ENCODE measurements at regions not wholly inside any gene's neighbourhood (a gene's known extent, or its start where the extent isn't known, plus 50 kb on each side); places are given as distances from the start of the nearest gene placed in this dataset.

DNA sequence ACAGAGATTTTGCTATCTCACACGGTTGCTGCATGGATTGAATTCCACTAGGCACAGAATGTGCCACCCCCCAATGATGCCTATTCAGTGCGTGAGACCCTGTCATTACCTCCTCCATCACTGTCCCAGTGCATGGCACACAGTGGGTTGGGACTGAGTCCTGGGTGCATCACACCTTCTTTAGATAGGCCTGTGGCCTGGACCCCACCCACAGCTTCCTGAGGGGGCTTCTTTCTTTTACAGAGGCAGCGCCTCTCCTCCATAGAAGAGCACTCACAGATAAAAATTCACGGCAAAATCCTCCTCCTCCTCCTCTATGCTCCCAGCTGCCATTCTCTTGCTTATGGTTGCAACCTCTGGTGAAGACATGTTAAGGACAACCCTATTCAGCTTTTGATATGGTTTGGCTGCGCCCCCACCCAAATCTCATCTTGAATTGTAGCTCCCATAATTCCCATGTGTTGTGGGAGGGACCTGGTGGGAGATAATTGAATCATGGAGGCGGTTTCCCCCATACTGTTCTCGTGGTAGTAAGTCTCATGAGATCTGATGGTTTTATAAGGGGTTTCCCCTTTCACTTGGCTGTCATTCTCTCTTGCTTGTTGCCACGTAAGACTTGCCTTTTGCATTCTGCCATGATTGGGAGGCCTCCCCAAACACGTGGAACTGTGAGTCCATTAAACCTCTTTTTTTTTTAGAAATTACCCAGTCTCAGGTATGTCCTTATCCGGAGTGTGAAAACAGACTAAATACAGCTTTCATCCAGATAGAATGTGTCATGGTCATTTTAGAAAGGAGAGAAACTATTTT lies 147.6 kb downstream of the KLF13 start:
- no peak for DNase-seq

DNA sequence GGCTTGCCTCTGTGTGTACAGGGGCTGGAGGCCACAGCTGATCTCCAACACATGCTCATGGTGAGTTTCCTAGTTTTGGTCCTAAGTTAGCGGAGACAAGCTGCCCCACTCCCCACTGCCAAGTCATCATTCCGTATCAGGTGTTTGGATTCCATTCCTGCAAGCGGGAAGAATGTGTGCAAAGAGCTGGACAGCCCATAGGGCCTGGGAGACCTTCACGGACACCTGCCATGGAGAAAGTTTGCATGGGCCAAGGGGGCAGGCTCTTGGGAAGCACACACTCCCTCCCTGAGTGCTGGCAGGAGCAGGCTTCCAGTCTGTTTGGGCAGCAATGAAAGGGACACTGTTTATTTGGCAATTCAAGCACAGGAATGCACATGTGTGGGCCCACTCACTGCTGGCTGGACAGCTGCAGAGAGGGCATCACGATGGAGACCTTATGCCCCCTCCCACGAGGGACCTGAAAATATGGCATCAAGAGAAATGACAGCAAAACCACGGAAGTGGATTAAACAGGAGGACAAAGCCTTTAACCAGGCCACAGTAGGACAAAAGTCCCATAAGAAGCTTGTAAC lies 149.7 kb downstream of the KLF13 start:
- DNase-seq = no peak

DNA sequence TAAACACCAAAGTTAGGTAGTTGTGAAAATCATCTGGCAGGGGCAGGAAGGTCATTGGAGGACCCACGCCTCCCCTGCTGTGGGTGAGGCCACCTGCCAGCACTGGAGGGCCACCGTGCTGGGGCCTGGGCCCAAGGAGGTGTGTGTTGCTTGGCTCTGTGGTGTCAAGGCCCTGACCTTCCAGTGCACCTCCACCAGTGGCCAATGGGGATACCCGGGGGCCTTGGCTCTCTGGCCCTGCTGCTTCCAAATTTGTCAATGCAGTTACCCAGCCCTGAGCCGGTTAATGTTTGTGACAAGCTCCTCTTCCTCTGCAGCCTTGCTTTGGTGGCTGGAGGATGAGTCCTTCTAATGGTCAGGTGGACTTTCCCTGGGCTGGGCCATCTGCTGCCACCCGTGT lies 150.2 kb downstream of the KLF13 start:
- DNase-seq = no peak

DNA sequence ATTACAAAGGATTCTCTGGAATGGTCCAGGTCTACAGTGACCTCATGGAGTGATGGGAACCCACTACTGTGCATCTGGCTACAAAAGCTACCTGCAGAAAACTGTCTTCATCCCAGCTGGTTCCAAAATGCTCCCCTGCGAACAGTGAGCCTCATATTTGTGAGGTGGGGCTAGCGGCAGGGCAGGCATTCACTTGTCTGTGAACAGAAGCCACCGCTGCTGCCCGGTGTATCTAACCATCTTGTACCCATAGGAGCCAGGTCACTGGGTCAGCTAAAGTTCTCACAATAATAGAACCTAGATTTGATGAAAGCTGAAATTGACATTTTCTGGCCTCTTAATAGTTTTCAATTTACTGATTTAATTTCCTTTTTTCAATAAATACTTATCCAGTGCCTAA lies 150.7 kb downstream of the KLF13 start:
- no peak for DNase-seq

DNA sequence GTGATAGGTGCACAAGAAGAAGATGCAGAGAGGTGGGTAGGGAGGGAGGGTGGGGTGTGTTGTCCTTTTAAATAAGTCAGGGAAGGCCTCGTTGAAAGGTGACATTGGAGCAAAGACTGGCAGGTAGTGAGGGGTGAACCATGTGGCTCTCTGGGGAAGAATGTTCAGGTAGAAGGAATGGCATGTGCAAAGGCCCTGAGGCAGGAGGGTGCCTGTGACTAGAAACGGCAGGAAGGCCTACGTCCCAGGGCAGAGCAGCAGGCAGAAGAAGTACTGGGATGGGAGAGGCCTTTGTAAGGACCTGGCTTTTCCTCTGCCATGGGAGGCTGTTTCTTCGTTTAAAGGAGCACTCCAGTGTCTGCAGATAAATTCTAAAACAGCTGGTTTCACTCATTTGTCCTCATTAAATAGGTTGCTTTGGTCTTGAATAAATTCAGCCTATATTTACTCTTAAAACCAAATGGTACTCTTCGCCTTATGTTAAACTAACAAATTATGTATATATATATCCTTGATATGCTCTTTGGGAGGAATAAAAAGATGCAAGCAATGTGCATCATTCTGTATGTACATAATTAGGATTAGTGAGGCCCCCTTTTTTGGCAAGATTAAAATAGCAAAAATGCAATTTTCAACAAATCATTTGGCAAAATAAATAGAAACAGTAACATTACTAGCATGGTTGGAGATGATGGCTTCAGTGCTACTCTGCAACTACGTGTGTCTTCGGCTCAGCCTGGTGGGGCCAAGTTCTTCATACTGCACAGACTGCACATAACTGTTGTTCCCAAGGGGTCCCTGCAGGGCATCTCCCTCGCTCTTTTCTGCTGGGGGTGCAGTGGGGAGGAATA lies 151.4 kb downstream of the KLF13 start:
- no peak for DNase-seq

DNA sequence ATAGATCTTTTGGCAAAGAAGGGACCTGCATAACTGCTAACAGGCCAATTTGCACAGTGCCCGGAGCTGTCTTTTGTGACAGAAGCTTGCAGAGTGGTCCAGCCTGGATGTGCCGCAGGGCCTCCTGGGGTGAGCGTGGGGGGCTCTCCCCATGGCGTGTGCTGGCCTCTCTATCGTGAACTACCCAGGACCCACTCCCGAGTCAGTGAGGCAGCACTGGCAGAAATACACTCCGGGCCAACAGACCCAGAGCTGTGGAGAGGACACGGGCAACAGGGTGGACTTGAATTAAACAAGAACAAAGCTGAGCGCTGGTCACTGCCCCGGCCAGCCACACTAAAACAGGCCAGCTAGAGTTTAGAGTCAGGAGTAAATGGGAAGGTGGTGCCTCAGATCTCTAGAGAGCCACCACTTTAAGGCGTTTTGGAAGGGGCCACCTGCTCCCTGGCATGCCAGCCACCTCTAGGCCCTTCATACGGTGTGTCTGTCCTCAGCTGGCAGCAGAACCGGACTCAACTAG lies 152.1 kb downstream of the KLF13 start:
- no peak for DNase-seq

DNA sequence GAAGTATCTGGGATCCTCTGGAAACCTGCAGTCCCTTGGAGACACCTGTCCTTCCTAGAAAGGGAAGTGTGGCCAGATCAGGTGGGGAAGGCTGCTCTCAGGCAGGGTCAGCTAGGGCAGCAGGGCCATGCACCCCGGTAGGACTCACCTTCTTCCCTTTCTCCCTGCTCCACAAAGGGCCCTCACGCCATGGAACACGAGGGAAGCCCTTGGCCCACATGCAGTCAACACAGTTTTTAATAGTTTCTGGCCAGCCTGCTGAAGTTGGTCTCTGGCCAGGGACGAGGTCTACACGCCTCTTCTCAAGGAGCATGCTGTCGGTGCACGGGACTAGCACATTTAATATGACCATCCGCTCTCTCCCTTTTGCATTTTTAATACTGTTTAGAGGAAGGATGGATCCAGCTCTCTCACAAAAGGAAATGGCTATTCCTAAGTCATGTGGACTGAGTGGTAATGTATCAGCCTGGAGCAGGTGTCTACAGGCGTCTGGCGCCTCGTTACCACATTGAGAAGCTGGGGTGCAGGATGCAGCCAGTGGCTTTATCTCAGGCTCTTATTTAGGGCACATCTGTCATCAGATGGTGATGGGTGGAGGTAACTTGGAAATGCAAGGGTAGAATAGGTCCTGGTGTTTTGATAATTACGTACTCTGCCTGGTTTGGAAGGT lies 153.9 kb downstream of the KLF13 start:
- no peak for DNase-seq

DNA sequence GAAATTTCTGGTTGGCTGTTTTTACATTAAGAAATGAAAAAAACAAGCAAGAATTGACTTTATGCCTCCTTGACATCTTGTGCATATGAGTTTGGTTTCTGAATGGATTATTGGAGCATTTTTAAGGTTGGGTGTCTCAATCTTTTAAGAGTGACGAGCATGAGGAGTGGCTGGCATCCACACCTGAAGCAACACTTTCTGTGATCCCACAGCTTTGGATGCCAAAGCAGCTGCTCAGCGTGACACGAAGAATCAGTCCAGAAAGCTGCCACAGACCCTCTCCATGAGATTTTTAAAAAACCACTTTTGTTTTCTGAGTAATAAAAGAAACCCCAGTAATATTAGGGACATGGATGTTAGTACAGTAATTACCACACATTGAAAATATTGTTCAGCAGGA lies 154.5 kb downstream of the KLF13 start:
- no peak for DNase-seq

DNA sequence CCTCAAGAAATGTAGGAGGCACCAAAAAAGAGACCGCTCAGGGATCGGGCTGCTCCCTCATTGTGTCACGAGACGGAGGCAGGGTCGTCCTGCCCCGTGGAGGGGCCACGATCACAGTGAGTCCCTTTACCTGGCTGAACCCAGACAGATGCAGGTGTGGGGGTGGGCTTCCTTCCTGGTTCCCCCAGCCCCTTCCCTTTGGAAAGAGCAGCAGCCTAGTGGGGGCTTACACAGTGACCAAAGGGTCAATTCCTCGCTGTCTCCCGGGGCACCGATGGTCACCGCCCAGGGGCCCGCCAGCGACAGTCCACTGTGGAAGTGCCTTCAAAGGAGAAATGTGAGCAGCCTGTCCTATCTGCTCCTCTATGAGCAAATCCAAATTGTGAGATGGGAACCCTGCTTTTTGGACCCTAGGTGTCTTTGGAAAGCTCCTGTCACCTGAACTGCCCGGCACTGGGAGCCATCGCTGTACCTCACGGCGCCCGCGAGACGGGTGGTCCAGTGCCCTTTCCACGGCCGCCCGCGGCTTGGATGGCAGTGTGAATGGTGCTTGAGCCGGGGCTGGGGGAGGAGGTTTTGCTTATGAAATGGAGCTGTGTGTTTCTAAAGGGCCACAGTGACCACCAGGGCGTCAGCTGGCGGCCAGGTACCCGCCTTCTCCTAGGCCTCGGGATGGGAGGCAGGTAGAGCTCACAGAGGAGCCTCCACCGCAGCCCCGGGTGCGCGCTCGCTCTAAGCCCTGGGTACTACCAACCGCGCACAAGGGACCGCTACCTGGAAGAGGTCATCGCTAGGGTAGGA lies 155.7 kb downstream of the KLF13 start:
- DNase-seq = no peak

DNA sequence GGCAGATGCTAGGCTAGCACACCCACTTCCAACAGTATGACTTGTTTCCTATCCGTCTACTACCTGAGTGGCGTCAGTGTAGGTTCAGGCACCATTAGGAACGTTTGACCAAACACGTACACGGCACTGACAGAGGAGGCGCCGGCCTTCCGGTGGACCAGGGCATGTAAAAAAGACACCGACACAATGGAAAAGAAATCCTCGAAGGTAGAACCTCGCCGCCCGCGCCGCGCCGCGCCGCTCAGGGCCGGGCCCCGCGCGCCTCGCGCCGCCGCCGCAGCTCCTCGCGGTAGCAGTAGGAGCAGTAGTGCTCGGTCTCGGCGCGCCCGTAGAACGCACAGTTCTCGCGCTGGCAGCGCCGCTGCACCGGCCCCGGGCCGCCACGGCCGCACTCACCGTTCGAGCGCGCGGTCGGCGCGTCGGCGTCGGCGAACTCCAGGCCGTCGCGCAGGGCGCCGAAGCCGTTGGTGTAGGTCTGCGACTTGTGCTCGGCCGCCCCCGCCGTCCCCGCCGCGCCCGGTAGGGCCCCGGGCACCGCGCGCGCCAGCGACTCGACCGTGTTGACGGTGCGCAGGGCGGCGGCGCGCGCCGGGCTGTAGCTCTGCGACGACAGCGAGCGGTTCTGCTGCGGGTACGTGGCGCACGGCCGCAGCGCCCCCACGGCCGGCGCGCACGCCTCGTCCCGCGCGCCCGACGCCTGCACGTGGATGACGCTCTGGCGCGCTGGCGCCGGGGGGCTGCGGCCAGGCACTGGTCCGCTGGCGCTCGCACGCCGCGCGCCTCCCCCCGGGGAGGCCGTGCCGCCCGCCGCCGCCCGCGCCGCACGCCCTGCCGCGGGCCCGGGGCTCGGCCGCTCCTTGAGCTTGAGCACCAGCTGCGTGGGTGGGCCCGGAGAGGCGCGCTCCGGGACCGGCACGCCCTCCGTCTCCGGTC lies 156.7 kb downstream of the KLF13 start:
- no peak for DNase-seq

DNA sequence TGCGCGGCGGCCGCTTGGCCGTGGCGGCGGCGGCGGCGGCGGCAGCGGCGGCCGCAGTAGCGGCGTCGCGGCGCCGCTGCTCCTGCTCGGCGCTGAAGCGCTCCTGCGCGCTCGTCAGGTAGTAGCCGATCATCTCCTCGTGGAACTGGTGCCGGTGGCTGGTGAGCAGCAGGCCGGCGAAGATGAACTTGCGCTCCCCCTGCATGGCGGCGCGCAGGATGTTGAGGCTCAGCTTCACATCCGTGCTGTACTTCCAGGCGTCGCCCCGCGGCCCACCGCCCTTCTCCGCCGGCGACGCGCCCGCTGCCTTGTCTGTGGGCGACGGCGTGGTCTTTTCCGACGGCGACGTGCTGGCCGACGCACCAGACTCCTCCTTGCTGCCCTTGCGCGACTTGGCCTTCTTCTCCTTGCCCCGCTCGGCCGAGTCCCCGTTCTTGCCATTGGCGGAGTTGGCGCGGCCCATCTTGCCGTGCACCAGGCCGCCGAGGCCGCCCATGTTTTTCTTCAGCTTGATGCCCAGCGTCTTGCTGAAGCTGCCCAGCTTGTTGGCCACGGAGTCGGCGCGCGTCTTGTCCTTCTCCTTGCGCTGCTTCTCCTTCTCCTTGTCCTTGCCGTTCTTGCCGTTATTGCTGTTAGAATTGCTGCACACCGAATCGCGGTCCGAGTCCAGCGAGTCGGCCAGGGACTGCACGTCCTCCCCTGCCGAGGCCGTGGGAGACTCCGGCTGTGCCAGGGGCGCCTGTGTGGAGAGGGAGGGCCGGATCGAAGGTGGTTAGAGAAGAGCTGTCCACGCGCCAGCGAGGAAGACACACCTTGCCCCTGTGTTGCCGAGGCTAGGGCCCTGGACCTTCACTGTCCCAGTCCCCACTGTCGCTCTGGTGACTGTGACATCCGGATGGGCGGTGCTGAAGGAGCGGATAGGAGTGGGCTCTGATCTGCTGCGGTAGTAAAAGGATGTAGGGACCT lies 157.6 kb downstream of the KLF13 start:
- no peak for DNase-seq

DNA sequence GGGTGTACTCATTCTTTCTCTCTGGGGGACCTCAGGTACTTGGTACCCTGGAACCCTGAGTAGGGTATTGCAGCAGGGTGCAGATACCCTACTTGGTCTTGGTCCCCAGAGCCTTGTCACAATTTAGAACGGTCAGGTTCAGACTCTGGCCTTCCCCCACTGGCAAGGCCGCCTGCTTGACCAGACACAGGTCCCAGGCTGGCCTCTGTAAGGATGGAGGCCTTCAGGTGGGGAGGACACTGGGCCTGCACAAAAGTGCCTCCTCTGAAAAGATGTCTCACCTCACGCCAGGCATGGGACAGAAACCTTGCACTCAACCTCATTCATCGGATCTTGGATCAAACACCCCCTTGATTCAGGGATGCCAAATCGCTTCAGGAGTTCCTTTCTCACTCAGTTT lies 158.4 kb downstream of the KLF13 start:
- no peak for DNase-seq

DNA sequence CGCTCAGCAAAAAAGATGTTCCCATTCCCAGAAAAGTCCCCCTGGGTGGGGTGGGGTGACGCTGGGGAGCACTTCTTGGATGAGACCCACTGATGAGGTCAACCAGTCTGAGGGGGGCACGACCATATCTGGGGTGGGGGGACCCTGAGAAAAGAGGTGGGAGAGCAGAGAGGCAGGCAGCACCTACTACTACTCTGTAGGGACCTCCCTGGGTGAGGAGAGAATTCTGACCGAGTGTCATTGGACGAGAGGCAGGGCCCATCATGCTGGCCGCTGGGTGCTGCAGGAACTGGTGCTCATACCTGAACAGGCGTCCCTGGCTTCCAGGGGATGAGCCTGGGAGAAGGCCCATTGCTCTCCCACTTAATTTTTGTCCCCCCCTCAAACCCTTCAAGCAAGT lies 158.8 kb downstream of the KLF13 start:
- no peak for DNase-seq

DNA sequence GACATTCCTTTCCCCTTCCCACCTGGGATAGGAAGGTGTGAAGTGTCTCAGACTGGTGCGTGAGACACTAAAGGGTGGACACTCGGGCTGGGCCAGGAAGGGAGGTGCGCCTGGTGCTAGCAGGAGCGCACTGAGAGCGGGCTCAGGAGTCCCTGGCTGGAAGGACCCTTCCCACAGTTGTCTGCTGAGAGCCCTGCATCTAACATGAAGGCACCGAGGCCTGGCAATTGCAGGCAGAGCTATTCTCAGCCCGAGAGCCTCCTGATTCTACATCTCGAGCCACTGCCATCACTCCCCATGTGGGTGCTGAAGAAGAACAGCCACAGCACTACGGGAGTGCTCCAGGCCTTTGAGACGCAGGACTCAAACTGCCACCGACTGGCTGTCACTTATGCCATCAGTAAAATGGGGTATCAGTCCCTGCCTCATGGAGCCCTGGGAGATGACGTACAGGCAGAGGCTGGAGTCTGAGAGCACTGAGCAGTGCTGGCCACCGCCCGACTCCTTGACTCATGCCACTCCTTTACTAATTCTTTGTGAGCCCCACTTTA lies 159.4 kb downstream of the KLF13 start:
- DNase-seq = no peak

DNA sequence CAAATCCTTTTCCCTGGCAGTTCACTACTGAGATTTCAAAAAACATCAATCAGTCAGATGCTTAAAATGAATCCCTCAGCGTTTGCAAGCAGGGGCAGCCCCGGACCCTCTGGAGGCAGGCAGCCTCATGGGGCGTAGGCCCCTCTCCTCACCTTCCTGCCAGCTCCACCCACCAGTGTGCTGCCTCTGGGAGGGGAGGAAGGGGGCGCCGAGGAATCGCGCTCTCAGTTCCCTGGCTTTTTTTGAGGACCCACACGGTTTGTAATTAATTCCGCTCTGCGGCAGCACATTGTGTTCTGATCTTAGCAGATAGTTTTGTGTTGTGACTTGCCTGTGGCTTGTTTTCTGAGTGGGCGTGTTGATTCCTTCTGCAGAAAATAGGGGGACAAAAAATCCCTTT lies 159.9 kb downstream of the KLF13 start:
- DNase-seq = no peak

DNA sequence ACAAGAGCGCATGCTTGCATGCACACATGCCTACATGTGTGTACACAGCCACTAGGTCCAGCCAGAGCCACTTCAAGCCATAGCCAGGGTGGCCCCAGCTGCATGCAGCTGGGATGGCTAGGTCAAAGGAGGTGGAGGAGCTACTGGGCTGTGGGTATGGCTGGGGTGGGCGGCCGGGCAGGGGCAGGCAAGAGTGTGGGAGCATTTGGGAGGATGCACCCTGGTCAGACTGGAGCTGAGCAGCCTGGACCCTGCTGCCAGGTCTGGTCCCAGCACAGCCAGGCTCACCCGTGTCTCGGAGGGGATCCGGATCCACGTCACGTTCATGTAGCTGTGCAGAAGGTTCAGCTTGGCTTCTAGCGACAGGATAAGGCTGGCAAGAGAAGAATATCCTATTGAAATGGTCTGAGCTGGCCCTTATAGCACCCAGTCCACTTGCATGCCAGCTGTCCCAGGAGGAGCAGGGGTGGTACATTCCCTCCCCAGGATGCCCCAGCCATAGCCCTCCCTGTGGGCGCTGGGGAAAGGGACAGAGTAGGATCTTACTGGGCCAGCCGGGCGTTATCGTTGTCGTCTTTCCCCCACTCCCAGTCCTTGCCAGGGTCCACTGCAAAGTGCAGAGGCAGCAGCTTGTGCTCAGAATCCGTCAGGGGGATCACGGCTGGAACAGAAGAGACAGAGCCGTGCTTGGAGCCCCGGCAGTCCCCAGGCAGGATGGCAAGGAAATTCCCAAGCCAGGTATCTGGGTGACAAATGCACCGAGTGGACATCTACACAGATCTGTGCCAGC lies 160.5 kb downstream of the KLF13 start:
- no peak for DNase-seq

DNA sequence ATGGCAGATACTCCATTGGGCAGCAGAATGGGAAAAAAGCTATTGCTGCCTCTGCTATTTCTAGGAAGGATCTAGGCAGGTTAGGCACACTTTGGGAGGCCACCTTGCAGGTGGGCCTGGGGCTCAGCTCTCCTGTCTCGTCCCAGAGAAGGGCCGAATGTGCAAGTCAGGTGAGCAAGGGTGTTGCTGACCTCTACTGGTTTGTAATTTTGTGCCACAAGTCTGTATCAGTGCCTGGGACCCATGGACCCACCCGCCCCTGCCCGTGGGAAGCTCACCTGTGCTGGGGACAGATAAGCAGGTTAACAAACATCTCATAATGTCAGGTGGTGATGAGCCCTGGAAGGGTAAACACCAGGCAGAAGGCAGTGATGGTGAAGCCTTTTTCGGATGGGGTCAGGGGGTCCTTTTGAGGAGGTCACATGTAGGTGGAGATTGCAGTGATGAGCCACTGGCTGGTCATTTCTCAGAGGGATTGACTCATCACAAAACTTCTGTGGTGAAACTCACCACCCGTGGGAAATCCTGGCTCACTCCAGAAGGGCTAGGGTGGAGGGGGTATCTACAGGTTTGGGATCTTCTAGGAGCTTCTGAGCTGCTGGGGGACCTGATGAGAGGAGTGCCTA lies 161.3 kb downstream of the KLF13 start:
- no peak for DNase-seq
